Mammary epithelial cell (primary cell): ENCODE measurements at regions not wholly inside any gene's neighbourhood (a gene's known extent, or its start where the extent isn't known, plus 50 kb on each side); places are given as distances from the start of the nearest gene placed in this dataset.

Source experiments
- CTCF ChIP-seq, 2 donors: IDR thresholded peaks in 1 of 2; conservative IDR thresholded peaks in 1 of 2; 2 replicates each; pipeline ENCODE4 v1.5.1; 2011 to 2012; ENCODE audit warnings: inconsistent platforms in 2 of 2, low read length in 2 of 2, mild to moderate bottlenecking in 2 of 2, control low read depth in 1 of 2, low read depth in 1 of 2; ENCODE audit not compliant: insufficient read depth in 1 of 2; ENCODE audit errors: extremely low read depth in 1 of 2
- EZH2 ChIP-seq: IDR thresholded peaks from 2 replicates; pipeline ENCODE4 v1.6.1; 2012; ENCODE audit warnings: low read length, inconsistent platforms, borderline replicate concordance

- TF ChIP-seq CTCF (conservative IDR thresholded peaks at IDR 0.05 in 1 of 2, IDR thresholded peaks at IDR 0.05 in 1 of 2; ENCODE audit: extremely low read depth in 1 of 2, insufficient read depth in 1 of 2, low read depth in 1 of 2, low read length in 2 of 2), result no peak
- TF ChIP-seq EZH2, result no peak
Measured at GRCh38 chr5:73321757-73322436, 126.7 kb downstream of the FOXD1 start.
